Esophagus squamous epithelium (tissue), 5 donors: ENCODE measurements at regions not wholly inside any gene's neighbourhood (a gene's known extent, or its start where the extent isn't known, plus 50 kb on each side); places are given as distances from the start of the nearest gene placed in this dataset.
"Not testable (repeated sequence)": the region's sequence is repeated elsewhere in the genome, so short reads cannot be mapped to it uniquely, and the experiment has no call there.

Experiments used
- DNase-seq: peaks from one replicate; lab custom pipeline; 2025; lab: John Stamatoyannopoulos, UW
- H3K27ac ChIP-seq, 4 donors: fragments of 200-600 bp; sonication (generic); one replicate each; pipeline ENCODE4 v1.5.1; 2016 to 2019; ENCODE audit warnings: mild to moderate bottlenecking in 1 of 4
- H3K27me3 ChIP-seq, 4 donors: fragments of 200-600 bp; sonication (generic); 1 replicate in 3 of 4; 2 replicates in 1 of 4; pipeline versions ENCODE4 v1.5.1 to v1.6.0; 2017 to 2021; ENCODE audit warnings: antibody characterized with exemption in 1 of 4
- H3K36me3 ChIP-seq, 3 donors: fragments of 200-600 bp; sonication (generic); one replicate each; pipeline ENCODE4 v1.5.1; 2016 to 2019
- H3K4me1 ChIP-seq, 3 donors: fragments of 200-600 bp; sonication (generic); one replicate each; pipeline ENCODE4 v1.5.1; 2017 to 2019
- H3K4me3 ChIP-seq, 4 donors: fragments of 200-600 bp; sonication (generic); 1 replicate in 3 of 4; 2 replicates in 1 of 4; pipeline ENCODE4 v1.5.1; 2016 to 2019; ENCODE audit warnings: mild to moderate bottlenecking in 2 of 4, moderate library complexity in 1 of 4
- H3K9me3 ChIP-seq, 3 donors: fragments of 200-600 bp; sonication (generic); one replicate each; pipeline ENCODE4 v1.5.1; 2016 to 2019
- POLR2A ChIP-seq, 4 donors: fragments of 450-650 bp; IDR thresholded peaks; one replicate each; pipeline ENCODE4 v1.6.1; 2017; ENCODE audit warnings: antibody characterized with exemption in 4 of 4, mild to moderate bottlenecking in 4 of 4, moderate library complexity in 3 of 4
- WGBS, 2 donors: methylation state at CpG; one replicate each; pipeline ENCODE4 v1.1.5; 2018; 5-methylcytosine and 5-hydroxymethylcytosine counted together
- intact Hi-C: fragments of 100-400 bp; cut with DNase I; formaldehyde crosslinking; loops from one replicate; pipeline ENCODE4 v1.15.0; 2022
- TF ChIP-seq, protein P1 (sequence below), 6 experiments: fragments of 450-650 bp in 4 of 6; fragments of 200-600 bp in 2 of 6; sonication (generic) in 2 of 6; IDR thresholded peaks; one replicate each; pipeline ENCODE4 v1.5.1; 2016 to 2019; ENCODE audit warnings: antibody characterized with exemption in 6 of 6, mild to moderate bottlenecking in 4 of 6, moderate library complexity in 4 of 6
- donor health status: DM: yes; HTN: yes; CAD: no.

DNA sequence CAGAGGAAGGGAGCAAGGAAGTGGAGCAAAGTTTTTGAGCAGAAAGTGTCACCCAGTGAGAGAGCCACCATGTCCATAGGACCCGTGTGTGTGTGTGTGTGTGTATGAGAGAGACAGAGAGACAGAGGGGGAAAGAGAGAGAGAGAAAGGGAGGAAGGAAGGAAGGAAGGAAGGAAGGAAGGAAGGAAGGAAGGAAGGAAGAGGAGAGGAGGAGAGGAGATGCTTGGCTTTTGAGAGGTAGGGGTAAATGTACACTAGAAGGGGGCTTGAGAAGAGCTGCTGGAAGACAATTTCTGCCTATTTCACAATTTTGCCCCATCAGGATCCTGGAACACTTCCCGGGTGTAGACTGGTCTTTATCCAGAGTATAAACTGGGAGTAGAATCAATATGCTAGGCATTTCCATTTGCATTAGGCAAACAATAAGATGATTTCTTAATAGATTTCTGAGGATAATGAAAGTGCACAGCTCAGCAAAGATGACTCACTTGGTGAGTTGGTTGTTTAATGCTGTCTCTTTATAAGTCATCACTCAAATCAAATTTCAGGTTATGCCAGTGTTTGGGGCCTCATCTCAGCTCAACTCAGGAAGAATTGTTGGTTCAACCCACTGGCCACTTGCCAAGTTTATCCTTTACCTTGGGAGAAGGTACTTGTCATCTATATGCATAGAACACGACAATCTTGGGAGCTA lies 70.0 kb upstream of the FAM13C start:
- WGBS, 2 donors = 39 to 46% methylated on average over 3 of the region's 3 CpGs
- Histone ChIP-seq H3K36me3 (no peaks in the 10 kb centered on the region), H3K9me3 (no peaks in the 10 kb centered on the region), H3K27ac (no peak overlapping the region), H3K27me3 (no peaks in the 10 kb centered on the region), H3K4me1 (peaks cover 0 to 37% (median 8%) of the 10 kb centered on the region in 3 donors), H3K4me3 (no peak overlapping the region)
- intact Hi-C loops = no loop called here
- DNase-seq = no peak
- TF ChIP-seq, protein P1, sequence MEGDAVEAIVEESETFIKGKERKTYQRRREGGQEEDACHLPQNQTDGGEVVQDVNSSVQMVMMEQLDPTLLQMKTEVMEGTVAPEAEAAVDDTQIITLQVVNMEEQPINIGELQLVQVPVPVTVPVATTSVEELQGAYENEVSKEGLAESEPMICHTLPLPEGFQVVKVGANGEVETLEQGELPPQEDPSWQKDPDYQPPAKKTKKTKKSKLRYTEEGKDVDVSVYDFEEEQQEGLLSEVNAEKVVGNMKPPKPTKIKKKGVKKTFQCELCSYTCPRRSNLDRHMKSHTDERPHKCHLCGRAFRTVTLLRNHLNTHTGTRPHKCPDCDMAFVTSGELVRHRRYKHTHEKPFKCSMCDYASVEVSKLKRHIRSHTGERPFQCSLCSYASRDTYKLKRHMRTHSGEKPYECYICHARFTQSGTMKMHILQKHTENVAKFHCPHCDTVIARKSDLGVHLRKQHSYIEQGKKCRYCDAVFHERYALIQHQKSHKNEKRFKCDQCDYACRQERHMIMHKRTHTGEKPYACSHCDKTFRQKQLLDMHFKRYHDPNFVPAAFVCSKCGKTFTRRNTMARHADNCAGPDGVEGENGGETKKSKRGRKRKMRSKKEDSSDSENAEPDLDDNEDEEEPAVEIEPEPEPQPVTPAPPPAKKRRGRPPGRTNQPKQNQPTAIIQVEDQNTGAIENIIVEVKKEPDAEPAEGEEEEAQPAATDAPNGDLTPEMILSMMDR (IDR thresholded peaks at IDR 0.05) = no peak
- no peak for TF ChIP-seq POLR2A (IDR thresholded peaks at IDR 0.05)

DNA sequence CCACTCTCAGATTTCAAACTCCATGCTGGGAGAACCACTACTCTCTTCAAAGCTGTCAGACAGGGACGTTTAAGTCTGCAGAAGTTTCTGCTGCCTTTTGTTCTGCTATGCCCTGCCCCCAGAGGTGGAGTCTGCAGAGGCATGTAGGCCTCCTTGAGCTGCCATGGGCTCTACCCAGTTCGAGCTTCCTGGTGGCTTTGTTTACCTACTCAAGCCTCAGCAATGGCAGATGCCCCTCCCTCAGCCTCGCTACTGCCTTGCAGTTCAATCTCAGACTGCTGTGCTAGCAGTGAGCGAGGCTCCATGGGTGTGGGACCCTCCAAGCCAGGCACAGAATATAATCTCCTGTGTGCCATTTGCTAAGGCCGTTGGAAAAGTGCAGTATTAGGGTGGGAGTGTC lies 51.4 kb upstream of the FAM13C start:
- WGBS, 2 donors = 27 to 75% methylated on average over 2 to 5 of the region's 5 CpGs
- not testable (repeated sequence) for DNase-seq

More for the DNA sequence above, 51.4 kb upstream of the FAM13C start:
- H3K4me3 ChIP-seq, intact Hi-C loops, H3K9me3 ChIP-seq, H3K36me3 ChIP-seq, H3K4me1 ChIP-seq, H3K27ac ChIP-seq, H3K27me3 ChIP-seq: not testable (repeated sequence)
